Glutamatergic neuron (in vitro differentiated cells): ENCODE measurements at regions not wholly inside any gene's neighbourhood (a gene's known extent, or its start where the extent isn't known, plus 50 kb on each side); places are given as distances from the start of the nearest gene placed in this dataset.

Experiments used
- DNase-seq: peaks from one replicate; pipeline ENCODE4 v3.0.0; 2022
- H3K27ac Mint-ChIP-seq: one replicate; pipeline ENCODE4 v1.8.0; 2020; ENCODE audit warnings: mild to moderate bottlenecking, mixed read lengths, inconsistent platforms; ENCODE audit not compliant: unreplicated experiment
- H3K27me3 Mint-ChIP-seq: one replicate; pipeline ENCODE4 v1.8.0; 2020; ENCODE audit warnings: mild to moderate bottlenecking, moderate library complexity, mixed read lengths, inconsistent platforms; ENCODE audit not compliant: unreplicated experiment
- H3K36me3 Mint-ChIP-seq: one replicate; pipeline ENCODE4 v1.8.0; 2020; ENCODE audit warnings: mild to moderate bottlenecking, mixed read lengths, inconsistent platforms; ENCODE audit not compliant: unreplicated experiment
- H3K4me1 Mint-ChIP-seq: one replicate; pipeline ENCODE4 v1.8.0; 2020; ENCODE audit warnings: mild to moderate bottlenecking, low read depth, mixed read lengths, inconsistent platforms; ENCODE audit not compliant: unreplicated experiment
- H3K4me3 Mint-ChIP-seq: one replicate; pipeline ENCODE4 v1.8.0; 2020; ENCODE audit warnings: mild to moderate bottlenecking, mixed read lengths, inconsistent platforms; ENCODE audit not compliant: unreplicated experiment
- H3K9me3 Mint-ChIP-seq: one replicate; pipeline ENCODE4 v1.8.0; 2020; ENCODE audit warnings: mild to moderate bottlenecking, moderate library complexity, mixed read lengths, inconsistent platforms; ENCODE audit not compliant: unreplicated experiment
- CTCF ChIP-seq: fragments of 200-600 bp; sonication (generic); IDR thresholded peaks from one replicate; pipeline ENCODE4 v1.5.0; 2021; ENCODE audit not compliant: partially characterized antibody, unreplicated experiment

DNA sequence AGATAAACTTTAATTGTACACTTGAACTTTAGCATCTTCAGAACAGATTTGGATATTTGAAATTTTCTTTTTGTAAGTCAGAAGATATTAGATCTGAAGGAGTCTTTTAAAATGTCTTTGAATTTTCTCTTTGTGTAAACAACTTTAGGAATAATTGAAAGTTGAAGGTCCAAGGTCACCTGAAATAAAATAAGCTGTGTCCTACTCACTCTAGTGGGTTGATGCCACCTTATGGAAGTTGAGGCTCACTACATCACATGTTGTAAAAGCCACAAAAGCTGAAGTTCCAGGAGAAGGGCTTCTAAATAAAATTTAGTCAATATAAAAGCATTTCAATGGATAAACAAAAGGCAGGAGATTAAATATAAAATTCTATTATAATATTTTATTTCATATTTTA is 122.0 kb upstream of the ATXN7L3B start:
- Mint-ChIP-seq H3K4me1 (no peaks in the 10 kb centered on the region), H3K27me3 (no peaks in the 10 kb centered on the region), H3K36me3 (no peaks in the 10 kb centered on the region), H3K4me3 (no peak overlapping the region), H3K9me3 (no peaks in the 10 kb centered on the region), H3K27ac (no peak overlapping the region)
- TF ChIP-seq CTCF = peak; percentile 77
- DNase-seq = no peak

- H3K4me3 Mint-ChIP-seq = no peak overlapping the region
- no peaks in the 10 kb centered on the region for H3K27me3 Mint-ChIP-seq
- no peaks in the 10 kb centered on the region for H3K36me3 Mint-ChIP-seq
- H3K4me1 Mint-ChIP-seq = no peaks in the 10 kb centered on the region
- DNase-seq = no peak
- H3K9me3 Mint-ChIP-seq = no peaks in the 10 kb centered on the region
- no peak for TF ChIP-seq CTCF
- no peak overlapping the region for H3K27ac Mint-ChIP-seq
Measured at GRCh38 chr12:74418573-74418972, 119.1 kb upstream of the ATXN7L3B start.

- Mint-ChIP-seq H3K27ac (no peak overlapping the region), H3K27me3 (no peaks in the 10 kb centered on the region), H3K9me3 (peaks cover 2% of the 10 kb centered on the region), H3K36me3 (no peaks in the 10 kb centered on the region), H3K4me3 (no peak overlapping the region), H3K4me1 (no peaks in the 10 kb centered on the region)
- no peak for TF ChIP-seq CTCF
- no peak for DNase-seq
Measured at GRCh38 chr12:74424778-74425177, 112.9 kb upstream of the ATXN7L3B start.

GRCh38 chr12:74426091-74426490 is 111.5 kb upstream of the ATXN7L3B start:
- Mint-ChIP-seq H3K4me3 (no peak overlapping the region), H3K4me1 (no peaks in the 10 kb centered on the region), H3K9me3 (peaks cover 2% of the 10 kb centered on the region), H3K27ac (no peak overlapping the region), H3K27me3 (no peaks in the 10 kb centered on the region), H3K36me3 (no peaks in the 10 kb centered on the region)
- no peak for DNase-seq
- no peak for TF ChIP-seq CTCF

GRCh38 chr12:74429535-74429934 is 108.1 kb upstream of the ATXN7L3B start:
- no peak overlapping the region for H3K4me3 Mint-ChIP-seq
- DNase-seq = no peak
- H3K4me1 Mint-ChIP-seq = no peaks in the 10 kb centered on the region
- no peak for TF ChIP-seq CTCF
- H3K27ac Mint-ChIP-seq = no peak overlapping the region
- peaks cover 2% of the 10 kb centered on the region for H3K9me3 Mint-ChIP-seq
- H3K27me3 Mint-ChIP-seq = no peaks in the 10 kb centered on the region
- no peaks in the 10 kb centered on the region for H3K36me3 Mint-ChIP-seq
